ENCODE measurements at regions not wholly inside any gene's neighbourhood (a gene's known extent, or its start where the extent isn't known, plus 50 kb on each side); places are given as distances from the start of the nearest gene placed in this dataset.

DNA sequence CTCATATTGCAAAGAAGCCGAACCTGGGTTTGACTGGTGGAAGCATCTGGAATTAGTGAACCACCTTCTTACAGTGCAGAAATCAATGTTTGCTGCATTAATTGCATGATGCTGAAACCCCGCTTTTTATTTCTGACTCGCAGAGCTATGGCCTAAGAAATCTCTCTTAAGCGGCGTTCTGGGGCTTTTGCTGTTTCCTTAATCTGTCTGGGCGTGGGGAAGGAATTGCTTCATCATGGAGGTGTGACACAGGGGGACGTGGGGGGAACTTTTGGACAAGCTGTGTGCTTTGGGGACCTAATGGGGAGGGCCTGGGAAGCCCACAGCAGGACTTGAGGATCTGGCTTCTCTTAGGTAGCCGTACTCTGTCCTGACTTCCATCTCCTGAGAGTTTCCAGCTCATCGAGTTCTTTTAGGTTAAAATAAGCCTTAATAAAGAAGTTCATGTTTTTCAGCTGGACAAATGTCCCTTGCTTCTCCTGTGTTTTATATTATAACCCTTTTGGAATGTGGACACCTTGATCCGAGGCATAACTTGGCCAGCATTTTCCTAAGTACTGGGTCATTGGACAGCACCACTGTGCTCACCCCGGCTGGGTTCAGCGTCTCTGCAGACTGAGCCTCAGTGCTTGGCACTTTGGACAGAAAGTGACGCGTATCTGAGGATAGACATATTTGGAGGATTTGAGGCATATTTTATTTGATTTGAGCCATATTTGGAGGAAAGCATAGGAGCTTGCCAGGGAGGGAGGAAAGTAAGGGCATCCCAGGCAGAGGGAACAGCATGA is 192.1 kb upstream of the MYL2 start:
- Histone ChIP-seq H3K36me3 (ENCODE audit: insufficient read depth, low read length) (no peaks in the 10 kb centered on the region), H3K27ac (ENCODE audit: low read length) (no peak overlapping the region), H3K4me3 (ENCODE audit: low read length) (no peak overlapping the region), H3K79me2 (replicated peaks; ENCODE audit: insufficient read depth, low read length) (no peaks in the 10 kb centered on the region), H3K4me2 (ENCODE audit: low read length) (no peak overlapping the region), H3K27me3 (ENCODE audit: insufficient read depth, low read depth, low read length) (no peaks in the 10 kb centered on the region), H3K9me2 (ENCODE audit: insufficient read depth, low read length) (no peaks in the 10 kb centered on the region), H3K9me3 (ENCODE audit: low read length) (no peaks in the 10 kb centered on the region), H3F3A (ENCODE audit: insufficient read depth, low read length, poor library complexity, severe bottlenecking) (no peaks in the 10 kb centered on the region), H4K20me1 (ENCODE audit: insufficient read depth) (no peaks in the 10 kb centered on the region), H3K9ac (ENCODE audit: low read length) (no peak overlapping the region), H2AFZ (ENCODE audit: low read depth, low read length) (no peak overlapping the region)
- TF ChIP-seq RAD21 (conservative IDR thresholded peaks at IDR 0.05) (no peak), SMC3 (conservative IDR thresholded peaks at IDR 0.05; ENCODE audit: poor library complexity) (no peak), POLR2AphosphoS5 (IDR thresholded peaks at IDR 0.05) (no peak)
- TF ChIP-seq, protein P1, sequence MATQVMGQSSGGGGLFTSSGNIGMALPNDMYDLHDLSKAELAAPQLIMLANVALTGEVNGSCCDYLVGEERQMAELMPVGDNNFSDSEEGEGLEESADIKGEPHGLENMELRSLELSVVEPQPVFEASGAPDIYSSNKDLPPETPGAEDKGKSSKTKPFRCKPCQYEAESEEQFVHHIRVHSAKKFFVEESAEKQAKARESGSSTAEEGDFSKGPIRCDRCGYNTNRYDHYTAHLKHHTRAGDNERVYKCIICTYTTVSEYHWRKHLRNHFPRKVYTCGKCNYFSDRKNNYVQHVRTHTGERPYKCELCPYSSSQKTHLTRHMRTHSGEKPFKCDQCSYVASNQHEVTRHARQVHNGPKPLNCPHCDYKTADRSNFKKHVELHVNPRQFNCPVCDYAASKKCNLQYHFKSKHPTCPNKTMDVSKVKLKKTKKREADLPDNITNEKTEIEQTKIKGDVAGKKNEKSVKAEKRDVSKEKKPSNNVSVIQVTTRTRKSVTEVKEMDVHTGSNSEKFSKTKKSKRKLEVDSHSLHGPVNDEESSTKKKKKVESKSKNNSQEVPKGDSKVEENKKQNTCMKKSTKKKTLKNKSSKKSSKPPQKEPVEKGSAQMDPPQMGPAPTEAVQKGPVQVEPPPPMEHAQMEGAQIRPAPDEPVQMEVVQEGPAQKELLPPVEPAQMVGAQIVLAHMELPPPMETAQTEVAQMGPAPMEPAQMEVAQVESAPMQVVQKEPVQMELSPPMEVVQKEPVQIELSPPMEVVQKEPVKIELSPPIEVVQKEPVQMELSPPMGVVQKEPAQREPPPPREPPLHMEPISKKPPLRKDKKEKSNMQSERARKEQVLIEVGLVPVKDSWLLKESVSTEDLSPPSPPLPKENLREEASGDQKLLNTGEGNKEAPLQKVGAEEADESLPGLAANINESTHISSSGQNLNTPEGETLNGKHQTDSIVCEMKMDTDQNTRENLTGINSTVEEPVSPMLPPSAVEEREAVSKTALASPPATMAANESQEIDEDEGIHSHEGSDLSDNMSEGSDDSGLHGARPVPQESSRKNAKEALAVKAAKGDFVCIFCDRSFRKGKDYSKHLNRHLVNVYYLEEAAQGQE (IDR thresholded peaks at IDR 0.05; ENCODE audit: borderline replicate concordance): no peak

DNA sequence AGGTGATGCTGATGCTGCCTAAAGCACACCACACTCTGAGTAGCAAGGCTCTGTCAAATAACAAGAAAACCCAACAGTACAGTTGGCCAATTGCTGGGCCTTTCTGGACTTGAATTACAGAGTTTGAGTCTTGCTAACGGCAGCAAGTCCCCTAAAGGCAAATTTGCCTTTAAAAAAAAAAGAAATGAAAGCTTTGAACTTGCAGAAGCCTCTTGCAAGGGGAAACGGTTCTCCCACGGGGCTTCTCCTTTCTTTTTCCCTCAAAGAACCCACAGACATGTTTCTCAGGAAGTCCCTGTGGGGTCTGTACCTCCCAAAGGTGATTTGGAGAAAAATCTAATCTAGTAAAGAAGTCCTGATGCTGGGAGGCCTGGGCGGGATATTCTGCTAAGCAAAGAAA is 191.3 kb upstream of the MYL2 start:
- no peaks in the 10 kb centered on the region for H3K79me2 ChIP-seq (replicated peaks; ENCODE audit: insufficient read depth, low read length)
- H3K27ac ChIP-seq (ENCODE audit: low read length): no peak overlapping the region
- no peak overlapping the region for H3K4me2 ChIP-seq (ENCODE audit: low read length)
- no peaks in the 10 kb centered on the region for H4K20me1 ChIP-seq (ENCODE audit: insufficient read depth)
- no peak overlapping the region for H2AFZ ChIP-seq (ENCODE audit: low read depth, low read length)
- no peaks in the 10 kb centered on the region for H3K9me3 ChIP-seq (ENCODE audit: low read length)
- H3K27me3 ChIP-seq (ENCODE audit: insufficient read depth, low read depth, low read length): no peaks in the 10 kb centered on the region
- H3K36me3 ChIP-seq (ENCODE audit: insufficient read depth, low read length): no peaks in the 10 kb centered on the region
- no peak overlapping the region for H3K4me3 ChIP-seq (ENCODE audit: low read length)
- TF ChIP-seq SMC3 (conservative IDR thresholded peaks at IDR 0.05; ENCODE audit: poor library complexity) (no peak), RAD21 (conservative IDR thresholded peaks at IDR 0.05) (no peak), MXI1 (conservative IDR thresholded peaks at IDR 0.05; ENCODE audit: poor library complexity, severe bottlenecking) (no peak), TAF1 (IDR thresholded peaks at IDR 0.05; ENCODE audit: low read depth) (no peak), EP300 (conservative IDR thresholded peaks at IDR 0.05; ENCODE audit: poor library complexity, severe bottlenecking) (no peak), EZH2 (IDR thresholded peaks at IDR 0.05; ENCODE audit: borderline replicate concordance, insufficient read depth, low read length, poor library complexity, severe bottlenecking) (no peak), POLR2AphosphoS5 (IDR thresholded peaks at IDR 0.05) (no peak)
- TF ChIP-seq, protein P2, sequence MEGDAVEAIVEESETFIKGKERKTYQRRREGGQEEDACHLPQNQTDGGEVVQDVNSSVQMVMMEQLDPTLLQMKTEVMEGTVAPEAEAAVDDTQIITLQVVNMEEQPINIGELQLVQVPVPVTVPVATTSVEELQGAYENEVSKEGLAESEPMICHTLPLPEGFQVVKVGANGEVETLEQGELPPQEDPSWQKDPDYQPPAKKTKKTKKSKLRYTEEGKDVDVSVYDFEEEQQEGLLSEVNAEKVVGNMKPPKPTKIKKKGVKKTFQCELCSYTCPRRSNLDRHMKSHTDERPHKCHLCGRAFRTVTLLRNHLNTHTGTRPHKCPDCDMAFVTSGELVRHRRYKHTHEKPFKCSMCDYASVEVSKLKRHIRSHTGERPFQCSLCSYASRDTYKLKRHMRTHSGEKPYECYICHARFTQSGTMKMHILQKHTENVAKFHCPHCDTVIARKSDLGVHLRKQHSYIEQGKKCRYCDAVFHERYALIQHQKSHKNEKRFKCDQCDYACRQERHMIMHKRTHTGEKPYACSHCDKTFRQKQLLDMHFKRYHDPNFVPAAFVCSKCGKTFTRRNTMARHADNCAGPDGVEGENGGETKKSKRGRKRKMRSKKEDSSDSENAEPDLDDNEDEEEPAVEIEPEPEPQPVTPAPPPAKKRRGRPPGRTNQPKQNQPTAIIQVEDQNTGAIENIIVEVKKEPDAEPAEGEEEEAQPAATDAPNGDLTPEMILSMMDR (IDR thresholded peaks at IDR 0.05; ENCODE audit: poor library complexity, severe bottlenecking): no peak
- TF ChIP-seq, protein P1 (IDR thresholded peaks at IDR 0.05; ENCODE audit: borderline replicate concordance): no peak
- H3F3A ChIP-seq (ENCODE audit: insufficient read depth, low read length, poor library complexity, severe bottlenecking): no peaks in the 10 kb centered on the region
- H3K9ac ChIP-seq (ENCODE audit: low read length): no peak overlapping the region
- no peaks in the 10 kb centered on the region for H3K9me2 ChIP-seq (ENCODE audit: insufficient read depth, low read length)
